Esophagus muscularis mucosa (tissue), 4 donors: ENCODE measurements at regions not wholly inside any gene's neighbourhood (a gene's known extent, or its start where the extent isn't known, plus 50 kb on each side); places are given as distances from the start of the nearest gene placed in this dataset.

Experiments
- DNase-seq: peaks from one replicate; pipeline ENCODE4 v3.0.0-alpha.2; 2017; ENCODE audit errors: extremely low spot score
- H3K27ac ChIP-seq, 4 donors: fragments of 200-600 bp; sonication (generic); replicated peaks in 1 of 4; 1 replicate in 3 of 4; 2 replicates in 1 of 4; pipeline ENCODE4 v1.5.1; 2016 to 2019; ENCODE audit warnings: mild to moderate bottlenecking in 1 of 4
- H3K27me3 ChIP-seq, 4 donors: fragments of 200-600 bp; sonication (generic); one replicate each; pipeline versions ENCODE4 v1.5.1 to v1.6.0; 2016 to 2019
- H3K36me3 ChIP-seq, 4 donors: fragments of 200-600 bp; sonication (generic); one replicate each; pipeline ENCODE4 v1.5.1; 2016 to 2019
- H3K4me1 ChIP-seq, 4 donors: fragments of 200-600 bp; sonication (generic); one replicate each; pipeline ENCODE4 v1.5.1; 2016 to 2019
- H3K4me3 ChIP-seq, 4 donors: fragments of 200-600 bp; sonication (generic); 1 replicate in 2 of 4; 2 replicates in 2 of 4; pipeline ENCODE4 v1.5.1; 2016 to 2019; ENCODE audit warnings: mild to moderate bottlenecking in 4 of 4, moderate library complexity in 1 of 4
- H3K9me3 ChIP-seq, 4 donors: fragments of 200-600 bp; sonication (generic); 1 replicate in 3 of 4; 2 replicates in 1 of 4; pipeline ENCODE4 v1.5.1; 2016 to 2019
- EP300 ChIP-seq: sonication (generic); formaldehyde crosslinking; IDR thresholded peaks from one replicate; pipeline ENCODE4 v1.6.1; 2017; ENCODE audit warnings: antibody characterized with exemption
- POLR2A ChIP-seq: fragments of 450-650 bp; IDR thresholded peaks from one replicate; pipeline ENCODE4 v1.6.1; 2017; ENCODE audit warnings: antibody characterized with exemption, moderate library complexity, mild to moderate bottlenecking, low read depth
- POLR2AphosphoS5 ChIP-seq, 2 donors: sonication (generic); formaldehyde crosslinking; IDR thresholded peaks; one replicate each; pipeline ENCODE4 v1.6.1; 2017; ENCODE audit warnings: antibody characterized with exemption in 2 of 2
- WGBS: methylation state at CpG from one replicate; pipeline ENCODE4 v1.1.5; 2018; 5-methylcytosine and 5-hydroxymethylcytosine counted together
- intact Hi-C: fragments of 100-400 bp; cut with DNase I; formaldehyde crosslinking; loops from one replicate; pipeline ENCODE4 v1.15.1; 2023
- TF ChIP-seq, protein P1 (sequence below), 3 experiments: fragments of 200-600 bp in 2 of 3; fragments of 450-650 bp in 1 of 3; sonication (generic) in 2 of 3; IDR thresholded peaks; one replicate each; pipeline ENCODE4 v1.5.1; 2017 to 2019; ENCODE audit warnings: antibody characterized with exemption in 3 of 3, mild to moderate bottlenecking in 2 of 3, moderate library complexity in 1 of 3

DNA sequence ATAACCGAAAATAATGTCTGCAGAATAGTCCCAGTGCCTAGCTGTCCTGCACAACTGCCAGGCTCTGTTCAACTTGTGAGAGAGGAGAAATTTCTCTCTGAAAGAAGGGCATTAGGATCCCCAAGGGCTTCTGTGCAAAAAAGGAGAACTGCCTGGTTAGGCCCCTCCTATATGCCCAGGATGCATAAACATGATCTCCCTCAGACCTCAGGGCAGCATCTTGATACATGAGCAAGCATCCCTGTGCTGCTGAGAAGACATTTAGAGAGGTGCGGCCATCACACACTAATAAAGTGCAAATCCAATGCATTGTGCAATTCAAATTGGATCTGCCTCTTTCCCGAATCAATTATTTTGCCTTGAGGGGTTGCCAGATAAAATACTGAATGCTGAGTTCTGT is 553.6 kb downstream of the TNS3 start:
- Histone ChIP-seq H3K36me3 (no peaks in the 10 kb centered on the region), H3K27ac (no peak overlapping the region), H3K9me3 (no peaks in the 10 kb centered on the region), H3K27me3 (no peaks in the 10 kb centered on the region), H3K4me1 (peaks cover 0 to 4% (median 0%) of the 10 kb centered on the region in 4 donors), H3K4me3 (no peak overlapping the region)
- WGBS, result 87% methylated on average over 3 of the region's 3 CpGs
- DNase-seq, result no peak
- TF ChIP-seq POLR2AphosphoS5 (IDR thresholded peaks at IDR 0.05), result no peak
- TF ChIP-seq, protein P1, sequence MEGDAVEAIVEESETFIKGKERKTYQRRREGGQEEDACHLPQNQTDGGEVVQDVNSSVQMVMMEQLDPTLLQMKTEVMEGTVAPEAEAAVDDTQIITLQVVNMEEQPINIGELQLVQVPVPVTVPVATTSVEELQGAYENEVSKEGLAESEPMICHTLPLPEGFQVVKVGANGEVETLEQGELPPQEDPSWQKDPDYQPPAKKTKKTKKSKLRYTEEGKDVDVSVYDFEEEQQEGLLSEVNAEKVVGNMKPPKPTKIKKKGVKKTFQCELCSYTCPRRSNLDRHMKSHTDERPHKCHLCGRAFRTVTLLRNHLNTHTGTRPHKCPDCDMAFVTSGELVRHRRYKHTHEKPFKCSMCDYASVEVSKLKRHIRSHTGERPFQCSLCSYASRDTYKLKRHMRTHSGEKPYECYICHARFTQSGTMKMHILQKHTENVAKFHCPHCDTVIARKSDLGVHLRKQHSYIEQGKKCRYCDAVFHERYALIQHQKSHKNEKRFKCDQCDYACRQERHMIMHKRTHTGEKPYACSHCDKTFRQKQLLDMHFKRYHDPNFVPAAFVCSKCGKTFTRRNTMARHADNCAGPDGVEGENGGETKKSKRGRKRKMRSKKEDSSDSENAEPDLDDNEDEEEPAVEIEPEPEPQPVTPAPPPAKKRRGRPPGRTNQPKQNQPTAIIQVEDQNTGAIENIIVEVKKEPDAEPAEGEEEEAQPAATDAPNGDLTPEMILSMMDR (IDR thresholded peaks at IDR 0.05), result no peak
- no peak for TF ChIP-seq EP300
- TF ChIP-seq POLR2A, result no peak
- intact Hi-C loops, result no loop called here

DNA sequence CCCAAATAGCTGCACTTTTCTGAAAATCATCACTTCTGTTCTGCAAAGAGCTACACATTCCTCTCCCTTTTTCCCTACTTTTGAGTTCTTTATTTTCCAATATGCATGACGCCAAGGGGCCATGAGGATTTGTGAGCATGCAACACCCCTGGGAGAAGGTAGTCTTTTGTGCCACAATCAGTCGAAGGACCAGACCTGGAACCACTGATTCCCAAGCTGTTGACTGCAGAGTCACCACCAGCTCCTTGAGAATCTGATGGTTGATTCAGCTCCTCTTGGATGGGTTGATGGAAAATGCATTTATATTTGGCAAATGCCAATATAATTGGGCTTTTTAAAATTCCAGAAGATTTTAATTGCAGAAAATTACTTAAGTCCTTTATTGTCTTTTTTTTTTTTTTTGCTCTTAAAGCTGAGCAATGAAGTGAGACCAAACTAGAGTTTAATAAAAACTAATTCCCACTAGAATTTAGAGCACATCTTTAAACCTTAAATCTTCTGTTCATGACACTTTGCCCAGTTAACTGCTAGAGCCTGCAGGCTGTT is 554.1 kb downstream of the TNS3 start:
- TF ChIP-seq POLR2A (no peak), POLR2AphosphoS5 (IDR thresholded peaks at IDR 0.05) (no peak), EP300 (no peak)
- TF ChIP-seq, protein P1 (IDR thresholded peaks at IDR 0.05), result no peak
- Histone ChIP-seq H3K4me1 (peaks cover 0 to 4% (median 0%) of the 10 kb centered on the region in 4 donors), H3K36me3 (no peaks in the 10 kb centered on the region), H3K9me3 (no peaks in the 10 kb centered on the region), H3K4me3 (no peak overlapping the region), H3K27me3 (no peaks in the 10 kb centered on the region), H3K27ac (no peak overlapping the region)
- WGBS, result 90% methylated on average over 2 of the region's 2 CpGs
- intact Hi-C loops, result no loop called here
- no peak for DNase-seq

DNA sequence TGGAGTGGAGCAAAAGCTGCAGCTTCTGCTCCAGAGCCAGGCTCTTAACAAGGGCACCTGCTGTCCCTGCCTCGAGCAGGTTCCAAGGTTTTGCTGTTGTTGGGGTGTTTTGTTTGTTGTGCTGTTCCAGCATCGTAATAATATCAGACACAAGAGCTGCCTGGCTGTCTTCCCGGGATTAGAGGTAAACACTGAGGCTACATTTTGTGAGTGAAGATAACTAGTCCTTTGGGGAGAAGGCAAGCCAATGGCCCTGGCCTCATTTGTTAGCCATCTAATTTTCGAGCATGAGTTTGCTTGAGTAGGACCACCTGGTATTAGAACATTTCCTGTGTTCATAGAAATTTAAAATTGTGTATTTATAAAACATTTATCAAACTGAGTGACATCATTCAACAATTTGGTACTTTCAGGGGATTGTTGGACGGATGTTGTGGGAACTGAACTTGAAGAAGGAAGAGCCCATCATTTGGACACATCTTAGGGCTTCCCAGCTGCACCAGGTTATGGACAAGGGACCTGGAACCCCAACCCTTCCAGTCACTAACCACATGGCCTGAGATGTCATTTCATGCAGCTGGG is 555.0 kb downstream of the TNS3 start:
- Histone ChIP-seq H3K4me1 (peaks cover 0 to 4% (median 0%) of the 10 kb centered on the region in 4 donors), H3K4me3 (no peak overlapping the region), H3K27me3 (no peaks in the 10 kb centered on the region), H3K36me3 (no peaks in the 10 kb centered on the region), H3K9me3 (no peaks in the 10 kb centered on the region), H3K27ac (no peak overlapping the region)
- no peak for DNase-seq
- no peak for TF ChIP-seq POLR2A
- TF ChIP-seq EP300, result no peak
- TF ChIP-seq POLR2AphosphoS5 (IDR thresholded peaks at IDR 0.05), result no peak
- TF ChIP-seq, protein P1 (IDR thresholded peaks at IDR 0.05), result no peak
- 78% methylated on average over 5 of the region's 5 CpGs for WGBS
- intact Hi-C loops, result no loop called here

DNA sequence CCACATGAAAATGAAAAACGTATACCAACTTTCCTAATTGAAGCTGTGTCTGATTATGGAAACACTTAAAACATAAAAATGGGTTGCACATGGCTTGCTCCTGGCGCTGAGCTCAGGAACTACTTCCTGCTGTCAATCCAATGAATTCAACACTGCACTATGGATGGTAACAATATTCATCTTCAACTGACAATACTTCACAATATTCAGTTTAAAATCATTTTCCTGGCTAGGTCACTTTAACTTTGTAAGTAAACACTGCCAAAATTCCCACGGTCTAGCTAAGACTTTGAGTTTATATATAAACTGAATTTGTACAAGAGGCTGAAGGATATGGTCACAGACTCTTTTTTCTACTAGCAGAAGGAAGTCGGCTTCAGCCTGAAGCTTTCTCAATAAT is 556.9 kb downstream of the TNS3 start:
- H3K9me3 ChIP-seq, result no peaks in the 10 kb centered on the region
- DNase-seq, result no peak
- no peaks in the 10 kb centered on the region for H3K36me3 ChIP-seq
- TF ChIP-seq, protein P1 (IDR thresholded peaks at IDR 0.05), result no peak
- TF ChIP-seq EP300 (no peak), POLR2A (no peak), POLR2AphosphoS5 (IDR thresholded peaks at IDR 0.05) (no peak)
- peaks cover 0 to 4% (median 0%) of the 10 kb centered on the region in 4 donors for H3K4me1 ChIP-seq
- no peak overlapping the region for H3K4me3 ChIP-seq
- 54% methylated on average over 4 of the region's 4 CpGs for WGBS
- intact Hi-C loops, result no loop called here
- H3K27ac ChIP-seq, result no peak overlapping the region
- H3K27me3 ChIP-seq, result no peaks in the 10 kb centered on the region

DNA sequence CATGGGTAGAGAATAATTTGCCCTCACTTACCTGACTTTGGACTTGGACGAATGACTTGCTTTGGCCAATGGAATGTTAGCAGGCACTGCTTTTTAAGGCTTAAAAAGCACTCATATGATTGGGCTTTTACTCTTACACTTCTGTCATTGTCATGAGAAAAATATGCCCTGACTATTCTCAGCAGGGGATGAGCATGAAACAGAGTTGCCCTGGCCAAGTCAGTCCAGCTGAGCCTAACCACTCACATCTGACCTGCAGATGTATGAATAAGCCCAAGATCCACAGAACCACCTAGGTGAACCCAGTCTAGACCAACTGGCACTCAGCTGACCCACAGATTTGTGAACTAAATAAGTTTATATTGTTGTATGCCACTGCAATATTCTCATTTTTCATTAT is 573.5 kb downstream of the TNS3 start:
- H3K4me3 ChIP-seq, result no peak overlapping the region
- no peak for DNase-seq
- H3K27ac ChIP-seq, result no peak overlapping the region
- H3K27me3 ChIP-seq, result no peaks in the 10 kb centered on the region
- intact Hi-C loops, result no loop called here
- no peaks in the 10 kb centered on the region for H3K9me3 ChIP-seq
- no peaks in the 10 kb centered on the region for H3K4me1 ChIP-seq
- WGBS, result 89% methylated on average over 1 of the region's 1 CpG
- H3K36me3 ChIP-seq, result no peaks in the 10 kb centered on the region
- TF ChIP-seq POLR2AphosphoS5 (IDR thresholded peaks at IDR 0.05) (no peak), EP300 (no peak), POLR2A (no peak)
- TF ChIP-seq, protein P1 (IDR thresholded peaks at IDR 0.05), result no peak
